ENCODE measurements at regions not wholly inside any gene's neighbourhood (a gene's known extent, or its start where the extent isn't known, plus 50 kb on each side); places are given as distances from the start of the nearest gene placed in this dataset.

GRCh38 chr1:234877761-234878160 is 250.9 kb downstream of the TOMM20 start:
- TF ChIP-seq CTCF (IDR thresholded peaks at IDR 0.05; ENCODE audit: insufficient read depth, low read depth, low read length) (no peak), EZH2 (IDR thresholded peaks at IDR 0.05; ENCODE audit: insufficient read depth, low read length) (no peak)

Measured in astrocyte (in vitro differentiated cells and primary cell).